ENCODE measurements at regions not wholly inside any gene's neighbourhood (a gene's known extent, or its start where the extent isn't known, plus 50 kb on each side); places are given as distances from the start of the nearest gene placed in this dataset.
A peak's percentile ranks its signal among the peaks of the same experiment; 100 is the strongest.

- no peak for DNase-seq (ENCODE audit: low spot score)
These were observed 62.3 kb upstream of the TNFAIP8L3 start for GRCh38 chr15:51156957-51157356.

DNA sequence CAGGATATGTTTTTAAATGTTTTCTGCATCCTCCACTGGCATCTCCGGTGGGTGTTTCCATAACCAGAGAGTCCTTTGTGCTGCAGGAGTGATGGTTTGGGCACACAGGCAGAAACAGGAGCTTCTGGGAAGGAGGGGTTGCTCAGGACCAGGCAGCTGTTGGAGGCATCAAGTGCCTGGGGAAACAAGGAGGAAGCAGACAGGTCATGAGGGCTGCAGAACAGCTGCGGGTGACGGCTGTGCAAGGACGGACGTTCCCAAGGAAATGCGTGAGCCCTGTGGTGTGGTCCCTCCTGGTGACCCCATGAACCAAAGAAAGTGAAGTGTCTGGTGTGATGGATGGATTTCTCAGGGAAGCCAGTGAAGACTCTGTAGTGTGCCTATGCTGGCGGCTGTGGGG, 61.2 kb upstream of the TNFAIP8L3 start:
- peak; percentile 18 for DNase-seq (ENCODE audit: low spot score)

- DNase-seq (ENCODE audit: low spot score), result no peak
These were observed 60.4 kb upstream of the TNFAIP8L3 start for GRCh38 chr15:51155016-51155580.

Data from kidney capillary endothelial cell (primary cell).